ENCODE measurements at regions not wholly inside any gene's neighbourhood (a gene's known extent, or its start where the extent isn't known, plus 50 kb on each side); places are given as distances from the start of the nearest gene placed in this dataset.

DNA sequence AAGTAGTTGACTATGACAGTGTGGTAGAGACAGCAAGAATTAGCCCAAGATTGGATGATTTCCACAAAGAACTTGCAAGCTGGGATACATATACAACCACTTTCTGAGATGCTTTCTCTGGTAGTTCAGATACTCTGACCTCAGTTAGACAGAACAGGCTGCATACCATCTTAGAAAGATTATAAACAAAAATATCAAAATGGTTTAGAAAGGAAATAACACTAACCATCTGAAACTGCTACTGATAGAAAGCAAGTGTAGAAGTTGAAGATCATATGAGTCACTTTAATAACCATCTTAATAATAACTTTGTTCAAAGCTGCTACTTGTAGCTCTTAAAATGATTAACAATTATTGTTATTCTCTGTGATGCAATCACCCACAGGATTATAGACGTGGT lies 255.4 kb upstream of the TTC29 start:
- intact Hi-C loops (cut with DNase I) = no loop called here
- H3K27ac ChIP-seq = no peak overlapping the region
- WGBS = 74% methylated on average over 1 of the region's 1 CpG
- no peak for DNase-seq (ENCODE audit: low spot score)
- H3K4me3 ChIP-seq = no peak overlapping the region
- H3K4me1 ChIP-seq (replicated peaks) = no peaks in the 10 kb centered on the region
- no peaks in the 10 kb centered on the region for H3K36me3 ChIP-seq
- no peak for TF ChIP-seq POLR2A (IDR thresholded peaks at IDR 0.05)
- TF ChIP-seq, protein P1, sequence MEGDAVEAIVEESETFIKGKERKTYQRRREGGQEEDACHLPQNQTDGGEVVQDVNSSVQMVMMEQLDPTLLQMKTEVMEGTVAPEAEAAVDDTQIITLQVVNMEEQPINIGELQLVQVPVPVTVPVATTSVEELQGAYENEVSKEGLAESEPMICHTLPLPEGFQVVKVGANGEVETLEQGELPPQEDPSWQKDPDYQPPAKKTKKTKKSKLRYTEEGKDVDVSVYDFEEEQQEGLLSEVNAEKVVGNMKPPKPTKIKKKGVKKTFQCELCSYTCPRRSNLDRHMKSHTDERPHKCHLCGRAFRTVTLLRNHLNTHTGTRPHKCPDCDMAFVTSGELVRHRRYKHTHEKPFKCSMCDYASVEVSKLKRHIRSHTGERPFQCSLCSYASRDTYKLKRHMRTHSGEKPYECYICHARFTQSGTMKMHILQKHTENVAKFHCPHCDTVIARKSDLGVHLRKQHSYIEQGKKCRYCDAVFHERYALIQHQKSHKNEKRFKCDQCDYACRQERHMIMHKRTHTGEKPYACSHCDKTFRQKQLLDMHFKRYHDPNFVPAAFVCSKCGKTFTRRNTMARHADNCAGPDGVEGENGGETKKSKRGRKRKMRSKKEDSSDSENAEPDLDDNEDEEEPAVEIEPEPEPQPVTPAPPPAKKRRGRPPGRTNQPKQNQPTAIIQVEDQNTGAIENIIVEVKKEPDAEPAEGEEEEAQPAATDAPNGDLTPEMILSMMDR (IDR thresholded peaks at IDR 0.05) = no peak
- TF ChIP-seq POLR2AphosphoS5 (IDR thresholded peaks at IDR 0.05) = no peak
- H3K27me3 ChIP-seq (replicated peaks; ENCODE audit: insufficient read depth) = no peaks in the 10 kb centered on the region
- H3K9me3 ChIP-seq = no peaks in the 10 kb centered on the region

DNA sequence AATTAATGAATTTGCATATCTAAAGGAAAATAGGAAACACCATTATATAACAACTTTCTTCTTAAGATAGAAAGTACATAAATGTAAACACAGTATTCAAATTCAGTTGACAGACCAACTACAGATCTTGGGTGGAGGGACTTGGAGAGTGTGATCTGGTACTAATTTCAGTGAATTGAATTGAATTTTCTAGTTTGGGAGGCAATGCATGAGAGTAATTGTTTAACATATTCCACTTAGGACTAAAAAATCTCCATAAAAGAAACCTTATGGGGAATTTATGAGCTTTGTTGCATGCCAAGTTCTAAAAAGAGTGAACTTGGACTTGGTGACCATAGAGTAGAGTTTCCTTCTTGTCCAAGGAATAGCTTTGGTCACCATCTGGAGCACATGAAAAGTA lies 261.1 kb upstream of the TTC29 start:
- Histone ChIP-seq H3K27ac (no peak overlapping the region), H3K27me3 (replicated peaks; ENCODE audit: insufficient read depth) (no peaks in the 10 kb centered on the region), H3K9me3 (no peaks in the 10 kb centered on the region), H3K4me1 (replicated peaks) (no peaks in the 10 kb centered on the region), H3K4me3 (no peak overlapping the region), H3K36me3 (no peaks in the 10 kb centered on the region)
- TF ChIP-seq POLR2AphosphoS5 (IDR thresholded peaks at IDR 0.05) = no peak
- no peak for TF ChIP-seq POLR2A (IDR thresholded peaks at IDR 0.05)
- TF ChIP-seq, protein P1 (IDR thresholded peaks at IDR 0.05) = no peak
- DNase-seq (ENCODE audit: low spot score) = no peak
- intact Hi-C loops (cut with DNase I) = no loop called here

DNA sequence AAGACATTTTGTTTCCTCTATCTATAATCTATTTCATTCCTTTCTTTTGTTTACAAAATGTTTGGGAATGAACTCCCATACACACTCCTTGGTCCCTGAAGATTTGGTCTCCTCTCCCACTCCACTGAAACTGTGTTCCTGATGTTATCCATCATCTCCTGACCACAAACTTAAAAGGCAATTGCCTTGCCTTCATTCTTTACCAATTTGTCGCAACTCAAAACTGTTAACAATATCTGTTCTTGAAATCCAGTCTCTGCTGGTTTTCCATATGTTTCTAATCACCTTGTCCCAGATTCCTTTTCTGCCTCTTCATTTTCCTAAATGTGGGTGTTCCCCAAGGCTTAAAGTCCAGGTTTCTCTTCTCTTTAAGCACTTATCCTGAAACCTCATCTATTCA lies 262.2 kb upstream of the TTC29 start:
- Histone ChIP-seq H3K36me3 (no peaks in the 10 kb centered on the region), H3K27ac (no peak overlapping the region), H3K27me3 (replicated peaks; ENCODE audit: insufficient read depth) (no peaks in the 10 kb centered on the region), H3K9me3 (no peaks in the 10 kb centered on the region), H3K4me3 (no peak overlapping the region), H3K4me1 (replicated peaks) (no peaks in the 10 kb centered on the region)
- WGBS = 86% methylated on average over 1 of the region's 1 CpG
- TF ChIP-seq, protein P1 (IDR thresholded peaks at IDR 0.05) = no peak
- TF ChIP-seq POLR2A (IDR thresholded peaks at IDR 0.05) (no peak), POLR2AphosphoS5 (IDR thresholded peaks at IDR 0.05) (no peak)
- intact Hi-C loops (cut with DNase I) = no loop called here
- DNase-seq (ENCODE audit: low spot score) = no peak

DNA sequence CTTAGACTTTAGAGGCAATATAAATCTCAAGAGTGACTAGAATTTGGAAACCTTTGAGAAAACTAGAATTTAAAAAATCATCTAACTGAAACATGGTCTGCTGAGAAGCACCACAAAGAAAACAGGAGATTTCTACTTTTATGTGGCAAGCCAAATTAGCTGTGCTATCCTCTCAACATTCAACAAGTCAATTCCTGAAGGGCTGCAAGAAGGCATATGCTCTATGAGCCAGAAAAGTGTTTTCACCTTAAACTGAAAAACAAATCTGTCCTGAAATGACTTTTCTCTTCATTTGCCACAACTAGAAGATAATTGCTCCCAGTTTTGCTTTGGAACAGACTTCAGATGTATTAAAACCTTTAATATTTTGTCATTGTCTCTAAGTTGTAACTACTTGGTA lies 263.2 kb upstream of the EDNRA start:
- intact Hi-C loops (cut with DNase I) = no loop called here
- Histone ChIP-seq H3K27me3 (replicated peaks; ENCODE audit: insufficient read depth) (no peaks in the 10 kb centered on the region), H3K9me3 (no peaks in the 10 kb centered on the region), H3K4me1 (replicated peaks) (no peaks in the 10 kb centered on the region), H3K36me3 (no peaks in the 10 kb centered on the region), H3K27ac (no peak overlapping the region), H3K4me3 (no peak overlapping the region)
- no peak for DNase-seq (ENCODE audit: low spot score)
- TF ChIP-seq, protein P1 (IDR thresholded peaks at IDR 0.05) = no peak
- TF ChIP-seq POLR2A (IDR thresholded peaks at IDR 0.05) (no peak), POLR2AphosphoS5 (IDR thresholded peaks at IDR 0.05) (no peak)

DNA sequence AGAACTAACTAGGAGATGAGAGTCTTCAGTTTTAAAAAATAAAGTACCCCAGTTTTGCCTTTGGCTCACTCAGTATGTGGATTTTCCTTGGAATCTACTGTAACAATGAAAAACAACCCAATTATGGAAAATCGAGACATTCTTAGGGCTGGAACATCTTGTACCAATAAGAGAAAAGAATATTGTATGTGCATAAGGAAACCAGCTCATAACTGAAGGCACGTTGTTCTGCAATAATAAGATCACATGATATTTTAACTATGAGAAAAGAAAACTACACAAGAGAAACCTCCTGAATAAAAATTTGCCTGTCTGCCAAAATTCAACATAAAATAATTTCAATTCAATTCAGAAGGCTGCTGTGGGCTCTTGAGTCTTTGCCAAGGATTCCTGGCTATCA lies 261.8 kb upstream of the EDNRA start:
- no peak for TF ChIP-seq POLR2A (IDR thresholded peaks at IDR 0.05)
- TF ChIP-seq, protein P1 (IDR thresholded peaks at IDR 0.05) = no peak
- TF ChIP-seq POLR2AphosphoS5 (IDR thresholded peaks at IDR 0.05) = no peak
- Histone ChIP-seq H3K9me3 (no peaks in the 10 kb centered on the region), H3K27ac (no peak overlapping the region), H3K4me1 (replicated peaks) (no peaks in the 10 kb centered on the region), H3K36me3 (no peaks in the 10 kb centered on the region), H3K27me3 (replicated peaks; ENCODE audit: insufficient read depth) (no peaks in the 10 kb centered on the region), H3K4me3 (no peak overlapping the region)
- no peak for DNase-seq (ENCODE audit: low spot score)
- intact Hi-C loops (cut with DNase I) = no loop called here
- WGBS = 53% methylated on average over 2 of the region's 2 CpGs

All from prostate gland (tissue), 2 donors.